Putamen (tissue), 1 donor: ENCODE measurements at regions not wholly inside any gene's neighbourhood (a gene's known extent, or its start where the extent isn't known, plus 50 kb on each side); places are given as distances from the start of the nearest gene placed in this dataset.

Source experiments
- DNase-seq: peaks from one replicate; pipeline ENCODE4 v3.0.0-alpha.2; 2016; ENCODE audit warnings: low spot score

DNA sequence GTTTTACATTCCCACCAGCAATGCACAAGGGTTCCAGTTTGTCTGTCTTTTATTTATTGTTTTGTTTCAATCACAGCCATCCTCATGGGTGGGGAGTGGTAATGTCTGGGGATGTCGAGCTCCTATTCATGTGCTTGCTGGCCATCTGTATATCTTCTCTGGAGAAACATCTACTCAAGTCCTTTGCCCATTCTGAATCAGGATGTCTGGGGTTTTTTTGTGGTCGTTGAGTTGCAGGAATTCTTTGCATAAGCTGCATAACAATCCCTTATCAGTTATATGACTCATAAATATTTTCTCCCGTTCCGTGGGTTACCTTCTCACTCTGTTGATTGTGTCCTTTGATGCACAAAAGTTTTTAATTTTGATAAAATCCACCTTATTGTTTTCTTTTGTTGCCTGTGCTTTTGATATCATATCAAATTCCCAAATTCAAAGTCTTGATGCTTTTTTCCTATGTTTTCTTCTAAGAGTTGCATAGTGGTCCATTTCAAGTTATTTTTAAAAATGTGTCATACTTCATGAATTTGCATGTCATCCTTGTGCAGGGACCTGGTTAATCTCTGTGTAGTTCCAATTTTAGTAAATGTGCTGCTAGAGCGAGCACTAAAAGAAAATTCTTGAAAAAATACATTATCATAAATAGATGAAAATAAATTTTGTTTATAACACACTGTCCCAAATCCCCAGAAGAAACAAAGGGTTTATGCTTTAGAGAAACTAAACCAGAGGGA, 54.9 kb upstream of the PDE10A start:
- DNase-seq, result no peak

- DNase-seq, result no peak
Measured at GRCh38 chr6:165716886-165717285, 53.8 kb upstream of the PDE10A start.

- no peak for DNase-seq
Measured at GRCh38 chr6:165715428-165715827, 52.4 kb upstream of the PDE10A start.

DNA sequence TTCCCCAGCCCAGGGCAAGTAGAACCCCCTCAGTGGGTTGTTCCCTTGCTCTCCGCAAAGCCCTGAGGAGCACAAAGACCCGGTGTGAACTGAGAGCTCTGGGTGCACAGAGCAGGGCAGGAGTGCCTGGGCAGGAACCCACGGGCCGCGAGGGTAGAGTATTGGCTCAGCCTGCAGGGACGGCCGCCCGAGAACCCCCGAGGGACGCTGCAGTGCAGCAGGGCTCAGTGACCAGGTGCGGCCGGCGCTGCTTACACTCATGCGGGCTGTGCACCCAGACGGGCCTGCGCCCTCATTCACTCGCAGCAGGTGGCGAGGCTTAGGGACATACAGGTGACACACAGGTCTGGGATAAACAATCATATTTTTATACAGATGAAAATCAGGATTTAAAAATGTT, 51.9 kb upstream of the PDE10A start:
- no peak for DNase-seq

DNA sequence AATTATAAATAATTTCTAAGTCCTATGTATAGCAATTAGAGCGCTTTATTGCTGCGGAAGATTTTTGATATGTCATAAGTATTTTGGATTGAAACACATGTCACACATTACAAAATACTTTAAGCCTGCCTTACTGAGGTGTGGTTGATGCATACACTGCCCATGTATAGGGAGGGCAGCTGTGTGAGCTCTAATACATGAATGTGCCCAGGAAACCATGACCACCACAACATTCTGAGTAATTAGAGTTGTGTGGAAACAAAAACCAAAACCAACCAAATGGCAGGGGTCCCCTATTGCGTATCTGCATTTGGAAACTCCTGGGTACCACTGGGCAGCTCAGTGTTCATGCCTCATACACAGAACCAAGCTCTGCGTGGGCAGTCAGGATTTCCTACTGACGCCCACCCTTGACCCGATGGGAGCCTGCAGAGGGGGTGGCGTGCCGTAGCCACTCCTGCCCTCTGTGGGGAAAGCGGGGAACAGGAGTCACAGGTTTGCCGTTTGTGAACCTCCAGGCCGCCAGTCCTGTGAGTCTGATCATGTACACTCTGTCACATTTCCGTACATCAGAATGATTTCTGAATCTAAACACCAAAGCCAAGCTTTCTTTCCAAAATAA, 50.9 kb upstream of the PDE10A start:
- DNase-seq, result no peak
